Spleen (tissue), 11 donors: ENCODE measurements at regions not wholly inside any gene's neighbourhood (a gene's known extent, or its start where the extent isn't known, plus 50 kb on each side); places are given as distances from the start of the nearest gene placed in this dataset.

Source experiments
- DNase-seq: peaks from one replicate; pipeline ENCODE4 v3.0.0-alpha.2; 2020
- H3K27ac ChIP-seq, 8 donors: fragments of 200-600 bp; sonication (generic) in 7 of 8; 1 replicate in 4 of 8; 2 replicates in 4 of 8; pipeline versions ENCODE4 v1.5.0 to v1.8.0; 2016 to 2021; ENCODE audit warnings: inconsistent platforms in 4 of 8, mild to moderate bottlenecking in 4 of 8, moderate library complexity in 1 of 8
- H3K27me3 ChIP-seq, 7 donors: fragments of 200-600 bp; sonication (generic) in 6 of 7; replicated peaks in 1 of 7; 1 replicate in 4 of 7; 2 replicates in 3 of 7; pipeline versions ENCODE4 v1.5.0 to v1.8.0; 2016 to 2021; ENCODE audit warnings: inconsistent platforms in 3 of 7, mild to moderate bottlenecking in 1 of 7
- H3K36me3 ChIP-seq, 6 donors: fragments of 200-600 bp; sonication (generic) in 5 of 6; 1 replicate in 4 of 6; 2 replicates in 2 of 6; pipeline versions ENCODE4 v1.5.0 to v1.8.0; 2016 to 2021; ENCODE audit warnings: inconsistent platforms in 2 of 6
- H3K4me1 ChIP-seq, 6 donors: fragments of 200-600 bp; sonication (generic) in 5 of 6; 1 replicate in 3 of 6; 2 replicates in 3 of 6; pipeline versions ENCODE4 v1.5.0 to v1.8.0; 2016 to 2021; ENCODE audit warnings: inconsistent platforms in 3 of 6
- H3K4me3 ChIP-seq, 8 donors: fragments of 200-600 bp; sonication (generic) in 7 of 8; 1 replicate in 4 of 8; 2 replicates in 4 of 8; pipeline versions ENCODE4 v1.5.0 to v1.8.0; 2016 to 2021; ENCODE audit warnings: inconsistent platforms in 4 of 8, mild to moderate bottlenecking in 4 of 8, moderate library complexity in 2 of 8
- H3K9me3 ChIP-seq, 8 donors: fragments of 200-600 bp; sonication (generic) in 7 of 8; 1 replicate in 4 of 8; 2 replicates in 4 of 8; pipeline versions ENCODE4 v1.5.0 to v1.8.0; 2016 to 2021; ENCODE audit warnings: inconsistent platforms in 4 of 8
- CTCF ChIP-seq, 11 experiments: fragments of 200-600 bp in 7 of 11; fragments of 450-650 bp in 4 of 11; sonication (generic) in 4 of 11; IDR thresholded peaks in 8 of 11; conservative IDR thresholded peaks in 3 of 11; 1 replicate in 7 of 11; 2 replicates in 4 of 11; pipeline versions ENCODE4 v1.4.0 to v1.8.0; 2016 to 2021; ENCODE audit warnings: antibody characterized with exemption in 11 of 11, inconsistent platforms in 4 of 11, mild to moderate bottlenecking in 1 of 11
- POLR2A ChIP-seq, 3 donors: fragments of 450-650 bp; IDR thresholded peaks; one replicate each; pipeline ENCODE4 v1.5.1; 2017; ENCODE audit warnings: antibody characterized with exemption in 3 of 3, mild to moderate bottlenecking in 1 of 3
- POLR2AphosphoS5 ChIP-seq, 3 donors: sonication (generic); formaldehyde crosslinking; IDR thresholded peaks; one replicate each; pipeline ENCODE4 v1.5.1; 2017; ENCODE audit warnings: antibody characterized with exemption in 3 of 3
- WGBS, 5 donors: extraction: QIAGEN DNeasy Blood & Tissue Kit in 3 of 5; methylation state at CpG; one replicate each; pipeline versions ENCODE4 v1.1.5 to v1.1.7; 2013 to 2018; 5-methylcytosine and 5-hydroxymethylcytosine counted together
- intact Hi-C: fragments of 100-400 bp; cut with DNase I; formaldehyde crosslinking; loops from one replicate; pipeline ENCODE4 v1.15.0; 2023; ENCODE audit warnings: low total_unique reads
- donor health status: healthy with polysubstance abuse.
- donor health status: DM: no; HTN: no; CAD: no; lungs with moderate emphysema.
- donor health status: DM: no; HTN: no; CAD: no.
- donor health status: Bipolar disorder and iron deficiency.
- donor health status: healthy.
- donor health status: DM: no; HTN: no; CAD: no.
- donor health status: DM: yes; HTN: yes; CAD: no.

- DNase-seq, result no peak
- Histone ChIP-seq H3K36me3 (no peaks in the 10 kb centered on the region), H3K4me1 (peaks cover 0 to 12% (median 0%) of the 10 kb centered on the region in 6 donors), H3K27me3 (no peaks in the 10 kb centered on the region), H3K27ac (peak overlapping the region in 3 of 8 donors; percentile 22 to 33 (median 27)), H3K4me3 (no peak overlapping the region), H3K9me3 (no peaks in the 10 kb centered on the region)
- no peak for TF ChIP-seq CTCF (IDR thresholded peaks at IDR 0.05 in 8 of 11, conservative IDR thresholded peaks at IDR 0.05 in 3 of 11)
- no peak for TF ChIP-seq POLR2AphosphoS5 (IDR thresholded peaks at IDR 0.05)
- no peak for TF ChIP-seq POLR2A (IDR thresholded peaks at IDR 0.05)
- 59 to 70% (median 63%) methylated on average over 3 of the region's 3 CpGs for WGBS, 5 donors
- intact Hi-C loops, result no loop called here
Measured at GRCh38 chr18:61738488-61738887, 154.3 kb downstream of the RNF152 start.

- Histone ChIP-seq H3K4me1 (peaks cover 0 to 12% (median 0%) of the 10 kb centered on the region in 6 donors), H3K9me3 (no peaks in the 10 kb centered on the region), H3K4me3 (no peak overlapping the region), H3K27me3 (peaks cover 0 to 2% (median 0%) of the 10 kb centered on the region in 7 donors), H3K36me3 (no peaks in the 10 kb centered on the region), H3K27ac (peak overlapping the region in 1 of 8 donors; percentile 27)
- DNase-seq, result no peak
- 83 to 93% (median 85%) methylated on average over 1 of the region's 1 CpG for WGBS, 5 donors
- intact Hi-C loops, result no loop called here
- TF ChIP-seq CTCF (IDR thresholded peaks at IDR 0.05 in 8 of 11, conservative IDR thresholded peaks at IDR 0.05 in 3 of 11) (no peak), POLR2AphosphoS5 (IDR thresholded peaks at IDR 0.05) (no peak)
Measured at GRCh38 chr18:61738042-61738441, 154.8 kb downstream of the RNF152 start.

GRCh38 chr18:61736133-61736532, 156.7 kb downstream of the RNF152 start:
- 91 to 97% (median 92%) methylated on average over 4 of the region's 4 CpGs for WGBS, 5 donors
- TF ChIP-seq POLR2AphosphoS5 (IDR thresholded peaks at IDR 0.05), result no peak
- TF ChIP-seq CTCF (IDR thresholded peaks at IDR 0.05 in 8 of 11, conservative IDR thresholded peaks at IDR 0.05 in 3 of 11), result no peak
- TF ChIP-seq POLR2A (IDR thresholded peaks at IDR 0.05), result no peak
- no peak for DNase-seq
- Histone ChIP-seq H3K4me1 (peaks cover 0 to 12% (median 0%) of the 10 kb centered on the region in 6 donors), H3K27me3 (peaks cover 0 to 5% (median 0%) of the 10 kb centered on the region in 7 donors), H3K9me3 (no peaks in the 10 kb centered on the region), H3K36me3 (no peaks in the 10 kb centered on the region), H3K27ac (no peak overlapping the region), H3K4me3 (no peak overlapping the region)
- intact Hi-C loops, result no loop called here

GRCh38 chr18:61735564-61736102, 157.2 kb downstream of the RNF152 start:
- H3K27ac ChIP-seq, result no peak overlapping the region
- WGBS, 5 donors, result 77 to 89% (median 84%) methylated on average over 5 of the region's 5 CpGs
- no peaks in the 10 kb centered on the region for H3K9me3 ChIP-seq
- H3K27me3 ChIP-seq, result peaks cover 0 to 5% (median 0%) of the 10 kb centered on the region in 7 donors
- no peak for TF ChIP-seq POLR2A (IDR thresholded peaks at IDR 0.05)
- TF ChIP-seq CTCF (IDR thresholded peaks at IDR 0.05 in 8 of 11, conservative IDR thresholded peaks at IDR 0.05 in 3 of 11), result no peak
- no peak for TF ChIP-seq POLR2AphosphoS5 (IDR thresholded peaks at IDR 0.05)
- intact Hi-C loops, result no loop called here
- H3K4me3 ChIP-seq, result no peak overlapping the region
- H3K36me3 ChIP-seq, result no peaks in the 10 kb centered on the region
- H3K4me1 ChIP-seq, result peaks cover 0 to 12% (median 0%) of the 10 kb centered on the region in 6 donors
- no peak for DNase-seq
